Lower lobe of right lung (tissue), 2 donors: ENCODE measurements at regions not wholly inside any gene's neighbourhood (a gene's known extent, or its start where the extent isn't known, plus 50 kb on each side); places are given as distances from the start of the nearest gene placed in this dataset.

ENCODE experiments used
- ATAC-seq, 2 donors: fragments of 200-7000 bp; cut with Tn5 transposase; one replicate each; pipeline ENCODE4 v1.9.1; 2020 to 2022; ENCODE audit warnings: mild to moderate bottlenecking in 2 of 2, moderate library complexity in 2 of 2
- DNase-seq: peaks from one replicate; pipeline ENCODE4 v3.0.0-alpha.2; 2020
- H3K27ac ChIP-seq: fragments of 200-600 bp; one replicate; pipeline ENCODE4 v1.8.0; 2022
- H3K27me3 ChIP-seq: fragments of 200-600 bp; one replicate; pipeline ENCODE4 v1.8.0; 2022; ENCODE audit warnings: low read depth
- H3K36me3 ChIP-seq: fragments of 200-600 bp; one replicate; pipeline ENCODE4 v1.8.0; 2022; ENCODE audit warnings: mild to moderate bottlenecking
- H3K4me1 ChIP-seq: fragments of 200-600 bp; one replicate; pipeline ENCODE4 v1.8.0; 2022
- H3K4me3 ChIP-seq: fragments of 200-600 bp; one replicate; pipeline ENCODE4 v1.8.0; 2022; ENCODE audit warnings: mild to moderate bottlenecking
- H3K9me3 ChIP-seq: fragments of 200-600 bp; one replicate; pipeline ENCODE4 v1.8.0; 2022
- intact Hi-C: fragments of 100-400 bp; cut with DNase I; formaldehyde crosslinking; loops from one replicate; pipeline ENCODE4 v1.11.0; 2022
- TF ChIP-seq, protein P1 (sequence below): fragments of 200-600 bp; IDR thresholded peaks from one replicate; pipeline ENCODE4 v1.8.0; 2022; ENCODE audit warnings: antibody characterized with exemption, mild to moderate bottlenecking
- donor health status: DM: no; HTN: yes; CAD: no; lungs with severe emphysema.

GRCh38 chr6:168156742-168157265 lies 77.8 kb upstream of the FRMD1 start:
- ATAC-seq = no peak
- Histone ChIP-seq H3K9me3 (no peaks in the 10 kb centered on the region), H3K4me3 (no peak overlapping the region), H3K36me3 (no peaks in the 10 kb centered on the region), H3K4me1 (peaks cover 14% of the 10 kb centered on the region), H3K27me3 (peaks cover 9% of the 10 kb centered on the region), H3K27ac (no peak overlapping the region)
- TF ChIP-seq, protein P1, sequence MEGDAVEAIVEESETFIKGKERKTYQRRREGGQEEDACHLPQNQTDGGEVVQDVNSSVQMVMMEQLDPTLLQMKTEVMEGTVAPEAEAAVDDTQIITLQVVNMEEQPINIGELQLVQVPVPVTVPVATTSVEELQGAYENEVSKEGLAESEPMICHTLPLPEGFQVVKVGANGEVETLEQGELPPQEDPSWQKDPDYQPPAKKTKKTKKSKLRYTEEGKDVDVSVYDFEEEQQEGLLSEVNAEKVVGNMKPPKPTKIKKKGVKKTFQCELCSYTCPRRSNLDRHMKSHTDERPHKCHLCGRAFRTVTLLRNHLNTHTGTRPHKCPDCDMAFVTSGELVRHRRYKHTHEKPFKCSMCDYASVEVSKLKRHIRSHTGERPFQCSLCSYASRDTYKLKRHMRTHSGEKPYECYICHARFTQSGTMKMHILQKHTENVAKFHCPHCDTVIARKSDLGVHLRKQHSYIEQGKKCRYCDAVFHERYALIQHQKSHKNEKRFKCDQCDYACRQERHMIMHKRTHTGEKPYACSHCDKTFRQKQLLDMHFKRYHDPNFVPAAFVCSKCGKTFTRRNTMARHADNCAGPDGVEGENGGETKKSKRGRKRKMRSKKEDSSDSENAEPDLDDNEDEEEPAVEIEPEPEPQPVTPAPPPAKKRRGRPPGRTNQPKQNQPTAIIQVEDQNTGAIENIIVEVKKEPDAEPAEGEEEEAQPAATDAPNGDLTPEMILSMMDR = no peak
- DNase-seq = no peak
- intact Hi-C loops = no loop called here

DNA sequence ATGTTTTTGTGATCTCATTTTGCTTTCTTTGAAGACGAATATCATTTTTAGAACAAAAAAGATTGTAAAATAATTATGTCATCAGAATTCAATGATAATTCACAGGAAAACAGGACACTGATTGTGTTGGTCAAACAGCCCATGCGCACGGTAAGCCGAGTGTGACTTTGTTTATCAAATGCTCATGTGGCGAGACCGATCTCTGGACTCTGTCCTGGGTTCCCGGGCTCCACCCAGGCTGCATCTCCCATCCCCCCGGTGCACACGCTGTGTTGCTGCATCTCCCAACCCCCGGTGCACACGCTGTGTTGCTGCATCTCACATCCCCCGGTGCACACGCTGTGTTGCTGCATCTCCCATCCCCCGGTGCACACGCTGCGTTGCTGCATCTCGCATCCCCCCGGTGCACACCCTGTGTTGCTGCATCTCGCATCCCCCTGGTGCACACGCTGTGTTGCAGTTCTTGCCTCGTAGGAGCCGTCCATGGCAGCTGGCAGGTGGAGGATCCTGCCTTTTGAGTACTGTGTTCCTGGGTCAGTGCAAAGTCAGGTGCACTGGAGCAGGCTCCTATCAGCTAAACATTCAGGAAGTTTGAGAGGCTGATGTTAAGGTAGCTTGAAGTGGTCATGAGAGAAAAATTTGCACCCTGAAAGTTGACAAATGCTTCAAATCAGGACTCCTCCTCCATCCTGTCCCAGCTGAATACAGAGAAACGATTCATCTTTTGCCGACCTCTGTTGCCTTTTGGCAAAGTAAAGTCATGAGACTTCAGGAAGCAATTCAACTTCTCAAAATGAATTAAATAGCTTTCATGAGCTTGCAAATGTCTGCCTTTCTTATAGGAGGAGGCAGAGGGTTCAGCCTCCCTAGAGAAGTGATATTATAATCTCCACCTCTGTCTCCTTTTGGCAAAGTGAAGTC lies 77.1 kb upstream of the FRMD1 start:
- peaks cover 14% of the 10 kb centered on the region for H3K4me1 ChIP-seq
- H3K9me3 ChIP-seq = no peaks in the 10 kb centered on the region
- peaks cover 9% of the 10 kb centered on the region for H3K27me3 ChIP-seq
- TF ChIP-seq, protein P1 = no peak
- H3K4me3 ChIP-seq = no peak overlapping the region
- intact Hi-C loops = no loop called here
- ATAC-seq = no peak
- H3K36me3 ChIP-seq = no peaks in the 10 kb centered on the region
- no peak overlapping the region for H3K27ac ChIP-seq
- no peak for DNase-seq

- TF ChIP-seq, protein P1 = no peak
- Histone ChIP-seq H3K4me3 (no peak overlapping the region), H3K27ac (no peak overlapping the region), H3K9me3 (no peaks in the 10 kb centered on the region), H3K27me3 (peaks cover 15% of the 10 kb centered on the region), H3K4me1 (peaks cover 19% of the 10 kb centered on the region), H3K36me3 (no peaks in the 10 kb centered on the region)
- no peak for ATAC-seq
- intact Hi-C loops = no loop called here
- DNase-seq = no peak
Measured at GRCh38 chr6:168155193-168155592, 76.2 kb upstream of the FRMD1 start.

- H3K27me3 ChIP-seq = peaks cover 15% of the 10 kb centered on the region
- no peak overlapping the region for H3K4me3 ChIP-seq
- DNase-seq (no peak), ATAC-seq (no peak)
- H3K27ac ChIP-seq = no peak overlapping the region
- intact Hi-C loops = no loop called here
- H3K4me1 ChIP-seq = peaks cover 19% of the 10 kb centered on the region
- no peaks in the 10 kb centered on the region for H3K9me3 ChIP-seq
- no peaks in the 10 kb centered on the region for H3K36me3 ChIP-seq
- TF ChIP-seq, protein P1 = no peak
Measured at GRCh38 chr6:168154263-168154917, 75.4 kb upstream of the FRMD1 start.

- peaks cover 17% of the 10 kb centered on the region for H3K4me1 ChIP-seq
- intact Hi-C loops = no loop called here
- ATAC-seq (no peak), DNase-seq (no peak)
- H3K4me3 ChIP-seq = no peak overlapping the region
- H3K9me3 ChIP-seq = no peaks in the 10 kb centered on the region
- TF ChIP-seq, protein P1 = no peak
- H3K27ac ChIP-seq = no peak overlapping the region
- peaks cover 15% of the 10 kb centered on the region for H3K27me3 ChIP-seq
- H3K36me3 ChIP-seq = no peaks in the 10 kb centered on the region
Measured at GRCh38 chr6:168153553-168153952, 74.5 kb upstream of the FRMD1 start.
